SHP77 treated with DMSO at 0.1 percent for 48 hours (cell line): ENCODE measurements at regions not wholly inside any gene's neighbourhood (a gene's known extent, or its start where the extent isn't known, plus 50 kb on each side); places are given as distances from the start of the nearest gene placed in this dataset.
"Not testable (repeated sequence)": the region's sequence is repeated elsewhere in the genome, so short reads cannot be mapped to it uniquely, and the experiment has no call there.

Experiments
- DNase-seq: peaks from one replicate; lab custom pipeline; 2025; lab: John Stamatoyannopoulos, UW

DNA sequence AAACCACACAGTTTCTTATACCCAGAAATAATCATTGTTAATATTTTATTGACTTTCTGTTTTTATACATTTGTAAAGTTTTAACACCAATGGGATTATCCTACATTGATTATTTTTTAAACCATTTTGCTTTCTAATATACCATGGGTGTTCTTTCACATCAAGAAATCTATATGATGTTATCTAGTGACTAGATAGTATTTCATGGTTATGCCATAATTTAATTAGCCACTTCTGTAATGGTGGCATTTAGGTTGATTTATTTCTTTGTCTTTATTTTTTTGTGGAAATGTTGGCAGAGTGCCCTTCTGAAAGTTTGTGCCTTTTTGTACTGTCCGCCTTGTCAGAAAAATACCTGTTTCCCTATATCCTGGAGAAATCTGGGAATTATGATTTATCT is 193.3 kb downstream of the CEP135 start:
- no peak for DNase-seq

DNA sequence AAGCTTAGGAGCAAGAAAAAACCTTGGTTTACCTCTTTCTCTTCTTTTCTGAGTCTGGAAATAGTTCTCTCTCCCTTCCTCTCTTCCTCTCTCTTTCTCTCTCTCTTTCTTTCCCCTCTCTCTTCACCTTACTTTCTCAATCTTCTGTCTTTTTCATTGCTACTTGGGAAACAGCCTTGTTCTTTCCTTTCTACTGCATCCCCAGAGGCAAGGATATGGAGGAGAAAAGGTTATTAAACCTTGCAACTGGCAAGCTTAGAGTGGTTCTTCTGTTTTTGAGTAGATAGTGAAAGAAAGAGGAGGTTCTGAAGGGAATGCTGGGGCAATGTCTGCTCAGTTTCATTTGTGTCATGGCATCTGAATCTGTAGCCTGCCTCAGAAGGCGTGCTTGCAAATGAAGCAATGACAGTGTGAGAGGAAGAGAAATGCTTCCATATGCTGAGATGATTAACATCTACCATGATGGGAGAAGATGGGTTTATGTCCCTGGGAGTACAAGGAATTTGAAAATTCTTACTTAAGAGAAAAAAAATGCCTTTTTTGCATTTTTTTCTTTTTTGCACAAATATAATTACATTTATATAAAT is 190.6 kb downstream of the CEP135 start:
- no peak for DNase-seq

DNA sequence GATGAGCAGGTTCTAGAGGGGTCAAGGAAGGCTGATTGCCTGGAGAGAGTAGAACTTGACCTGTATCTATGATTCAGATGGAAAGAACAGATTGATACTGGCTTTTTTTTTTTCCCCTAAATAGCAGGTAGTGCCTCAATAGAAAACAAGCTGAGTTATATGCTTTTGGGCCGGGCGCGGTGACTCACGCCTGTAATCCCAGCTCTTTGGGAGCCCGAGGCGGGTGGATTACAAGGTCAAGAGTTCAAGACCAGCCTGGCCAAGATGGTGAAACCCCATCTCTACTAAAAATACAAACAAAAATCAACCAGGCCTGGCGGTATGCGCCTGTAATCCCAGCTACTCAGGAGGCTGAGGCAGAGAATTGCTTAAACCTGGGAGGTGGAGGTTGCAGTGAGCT is 186.1 kb downstream of the CEP135 start:
- not testable (repeated sequence) for DNase-seq

DNA sequence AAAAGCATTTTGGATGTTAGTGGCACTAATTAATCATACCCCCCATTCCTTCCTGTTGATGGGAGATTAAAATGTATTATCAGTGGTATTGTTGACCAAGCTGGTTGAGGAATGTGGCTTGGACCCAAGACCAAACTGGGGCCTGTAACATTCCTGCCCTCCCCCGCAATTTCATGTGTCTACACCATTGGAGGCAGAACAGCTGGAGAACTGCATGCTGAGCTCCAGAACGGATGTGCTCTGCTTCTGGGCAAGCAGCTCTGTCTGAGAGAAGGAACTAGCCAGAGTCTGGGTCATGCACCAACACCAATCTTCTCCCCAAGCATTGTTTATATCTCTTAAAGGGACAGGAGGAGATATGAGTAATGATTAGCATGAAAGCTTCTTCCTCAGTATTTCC is 185.5 kb downstream of the CEP135 start:
- no peak for DNase-seq

DNA sequence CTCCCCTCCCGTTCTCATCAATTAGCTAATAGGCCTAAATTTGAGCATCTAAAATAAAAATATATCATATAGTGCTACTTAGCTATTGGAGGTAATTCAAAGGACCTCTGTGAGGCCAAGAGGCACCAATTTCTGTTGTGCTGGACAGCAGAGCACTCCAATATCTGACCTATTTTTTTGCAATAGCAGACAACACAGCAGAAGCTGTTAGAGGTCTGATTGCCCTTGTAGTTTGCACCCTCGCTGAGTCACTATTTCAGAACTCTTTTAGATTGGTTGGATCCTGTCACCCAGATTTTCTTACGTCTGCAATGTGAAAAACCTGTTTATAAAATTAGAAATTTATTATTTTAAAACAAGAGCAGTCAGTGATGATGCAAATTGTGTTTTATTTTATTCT is 184.1 kb downstream of the CEP135 start:
- no peak for DNase-seq

DNA sequence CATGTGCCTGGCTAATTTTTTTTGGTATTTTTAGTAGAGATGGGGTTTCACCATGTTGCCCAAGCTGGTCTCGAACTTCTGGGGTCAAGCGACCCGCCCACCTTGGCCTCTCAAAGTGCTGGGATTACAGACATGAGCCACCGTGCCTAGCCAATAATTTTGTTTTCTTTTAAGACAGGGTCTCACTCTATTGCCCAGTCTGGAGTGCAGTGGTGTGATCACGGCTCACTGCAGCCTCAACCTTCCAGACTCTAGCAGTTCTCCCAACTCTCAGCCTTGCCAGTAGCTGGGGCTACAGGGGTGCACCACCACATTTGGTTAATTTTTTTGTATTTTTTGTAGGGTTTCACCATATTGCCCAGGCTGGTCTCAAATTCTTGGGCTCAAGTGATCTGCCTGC is 183.4 kb downstream of the CEP135 start:
- DNase-seq: not testable (repeated sequence)

DNA sequence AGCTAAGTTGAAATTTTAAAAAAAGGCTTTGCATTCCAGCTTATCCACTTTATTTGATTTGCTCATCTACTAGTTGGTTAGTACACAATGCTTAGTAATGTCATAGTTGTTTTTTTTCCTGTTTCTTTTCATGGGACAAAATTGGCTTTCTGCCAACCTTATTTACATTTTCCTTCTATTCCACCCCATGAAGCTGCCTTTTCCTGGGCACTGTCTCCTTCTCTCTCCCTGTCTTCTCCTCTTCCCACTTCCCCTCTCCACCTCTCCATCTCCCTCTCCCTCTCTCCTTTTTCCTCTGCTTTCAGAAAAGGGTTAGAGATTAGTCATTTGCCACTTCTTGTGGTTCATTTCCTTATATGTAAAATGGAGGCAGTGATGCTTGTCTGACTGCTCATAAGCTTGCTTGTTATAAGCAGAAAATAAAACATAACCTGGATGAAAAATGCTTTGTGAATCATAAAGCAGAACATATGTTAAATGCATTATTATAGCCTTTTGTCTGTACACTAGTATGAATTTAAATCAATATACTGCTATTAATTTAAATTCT is 181.9 kb downstream of the CEP135 start:
- DNase-seq: no peak

DNA sequence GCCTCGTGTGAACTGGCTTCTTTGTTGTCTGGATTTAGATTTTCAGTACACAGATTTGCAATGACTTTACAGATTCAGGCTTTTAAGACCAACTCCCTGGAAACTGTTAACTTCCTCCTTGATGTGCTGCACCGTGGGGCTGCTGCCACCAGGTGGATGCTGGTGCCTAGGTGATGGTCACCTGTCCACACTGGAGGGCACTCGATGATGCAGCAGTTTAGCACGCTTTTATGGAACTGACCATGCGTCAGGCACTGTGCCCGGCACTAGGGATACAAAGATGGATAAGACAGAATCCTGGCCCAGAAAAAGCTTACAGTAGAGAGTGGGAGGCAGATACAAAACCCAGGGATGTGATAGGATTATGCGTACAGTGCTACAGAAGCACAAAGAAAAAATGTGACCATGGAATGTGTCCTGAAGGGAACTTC is 180.7 kb downstream of the CEP135 start:
- DNase-seq: no peak

DNA sequence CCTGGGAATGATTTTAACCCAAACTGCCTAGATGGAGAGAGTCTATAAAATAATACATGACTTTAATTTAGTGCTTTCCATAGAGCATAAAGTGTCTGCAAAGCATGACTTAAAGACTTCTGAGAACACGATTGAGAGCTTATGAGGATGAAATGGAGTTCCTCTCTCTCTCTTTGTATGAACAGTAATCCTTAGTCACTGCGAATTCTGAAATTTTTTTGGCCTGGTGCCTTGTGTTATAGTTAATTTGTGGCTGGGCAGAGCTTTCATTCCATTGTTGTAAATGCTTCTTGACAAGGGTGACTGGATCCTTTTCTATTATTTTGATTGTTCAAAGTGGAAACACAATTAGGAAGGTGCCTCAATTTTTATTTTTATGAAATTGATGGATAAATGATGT is 179.5 kb downstream of the CEP135 start:
- no peak for DNase-seq

DNA sequence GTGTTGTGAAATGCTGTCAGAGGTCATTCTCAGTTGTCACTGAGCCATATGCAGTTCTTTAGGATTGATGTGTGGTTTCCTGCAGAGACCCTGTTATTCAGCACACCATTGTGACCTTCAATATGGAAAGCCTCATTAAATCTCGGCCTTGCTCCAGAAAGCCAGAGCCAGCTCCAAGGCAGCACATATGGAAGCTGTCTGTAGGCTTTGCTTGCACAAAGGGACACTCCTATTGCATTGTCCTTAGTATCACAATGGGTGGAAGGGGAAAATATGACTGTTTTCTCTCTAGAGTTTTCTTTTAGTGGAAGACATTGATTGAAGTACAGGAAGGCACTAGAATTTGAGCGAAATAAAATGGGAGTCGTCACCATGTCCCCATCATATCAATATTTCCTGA is 179.0 kb downstream of the CEP135 start:
- no peak for DNase-seq

DNA sequence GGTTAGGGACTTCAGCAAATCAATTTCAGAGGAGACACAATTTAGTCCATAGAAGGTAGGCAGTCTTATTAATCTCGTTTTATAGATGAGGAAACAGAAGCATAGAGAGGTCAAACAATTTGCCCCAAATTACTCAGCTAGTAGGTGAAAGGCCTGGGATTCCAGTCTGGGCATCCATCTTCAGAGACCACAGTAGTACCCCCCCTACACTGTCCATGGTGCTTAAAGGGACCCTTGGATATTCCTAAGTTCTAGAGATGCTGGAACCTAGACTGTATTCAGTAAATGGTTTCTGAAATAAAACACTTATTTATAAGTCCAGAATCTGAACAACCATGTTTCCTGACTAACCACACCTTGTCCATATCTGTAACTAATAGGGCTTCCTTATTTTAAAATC is 174.8 kb downstream of the CEP135 start:
- DNase-seq: no peak

DNA sequence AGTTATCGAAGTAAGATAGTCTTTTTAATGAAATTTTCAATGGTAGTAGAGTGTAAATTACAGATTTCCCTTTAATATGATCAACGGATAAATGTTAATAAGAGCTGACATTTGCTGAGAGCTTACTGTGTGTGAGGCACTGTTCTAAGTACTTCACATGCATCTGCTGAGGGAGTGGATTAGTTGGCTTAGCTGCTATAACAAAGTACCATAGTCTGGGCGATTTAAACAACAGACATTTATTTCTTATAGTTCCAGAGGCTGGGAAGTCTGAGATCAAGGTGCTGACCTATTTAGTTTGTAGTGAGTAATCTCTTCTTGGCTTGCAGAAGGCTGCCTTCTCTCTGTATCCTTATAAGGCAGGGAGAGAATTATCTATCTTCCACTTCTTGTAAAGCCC is 174.3 kb downstream of the CEP135 start:
- DNase-seq: no peak

DNA sequence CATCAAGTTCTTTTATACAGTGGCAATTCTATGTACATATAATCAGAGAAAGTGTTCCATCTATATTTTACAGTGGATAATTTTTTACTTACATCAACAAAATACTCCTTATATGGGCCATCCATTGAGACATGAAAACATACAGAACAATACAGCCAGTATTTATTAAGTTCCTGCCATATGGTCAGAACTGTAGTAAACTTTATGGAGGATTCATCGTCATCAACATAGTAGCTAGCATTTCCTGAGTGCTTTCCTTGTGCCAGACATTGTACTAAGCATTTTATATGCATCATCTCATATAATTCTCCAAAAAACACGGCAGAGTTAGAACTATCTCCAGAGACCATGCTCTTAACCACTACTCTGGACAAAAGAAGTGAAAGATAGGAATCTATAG is 170.1 kb downstream of the CEP135 start:
- DNase-seq: no peak

DNA sequence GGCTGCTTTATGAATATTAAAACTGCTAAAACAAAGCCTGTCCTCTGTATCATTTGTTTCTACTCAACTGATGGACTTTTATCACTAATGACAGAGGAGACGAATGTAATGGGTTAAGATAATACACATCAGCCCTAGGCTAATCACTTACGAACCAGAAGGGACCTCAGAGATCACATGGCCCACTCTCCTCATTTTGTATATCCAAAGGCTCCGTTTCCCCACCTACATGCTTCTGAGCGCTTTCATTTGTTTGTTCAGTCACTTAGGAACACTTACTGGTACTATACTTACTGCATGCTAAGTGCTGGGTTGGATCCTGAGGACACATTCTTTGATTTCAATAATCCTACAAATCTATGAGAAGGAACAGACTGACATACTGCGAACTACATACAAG is 169.3 kb downstream of the CEP135 start:
- DNase-seq: no peak

DNA sequence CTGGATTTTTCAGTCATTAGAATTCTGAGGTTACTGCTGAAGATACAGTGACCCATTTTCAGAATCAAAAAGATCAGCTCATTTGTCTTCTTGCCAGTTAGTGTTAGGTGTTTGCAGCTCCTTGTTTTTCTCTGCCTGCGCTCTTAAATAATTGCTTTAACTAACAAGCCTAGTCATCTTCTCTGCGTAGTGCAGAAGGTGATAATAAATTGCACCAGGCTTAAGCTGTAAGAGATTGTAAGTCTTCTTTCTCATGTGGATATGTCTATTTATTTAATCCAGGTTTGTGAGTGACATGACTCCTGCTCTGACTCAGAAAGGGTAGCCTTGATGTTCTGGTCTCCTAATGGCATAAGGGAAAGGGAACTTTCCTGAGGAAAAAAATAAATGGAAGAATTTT is 167.2 kb downstream of the CEP135 start:
- DNase-seq: no peak

DNA sequence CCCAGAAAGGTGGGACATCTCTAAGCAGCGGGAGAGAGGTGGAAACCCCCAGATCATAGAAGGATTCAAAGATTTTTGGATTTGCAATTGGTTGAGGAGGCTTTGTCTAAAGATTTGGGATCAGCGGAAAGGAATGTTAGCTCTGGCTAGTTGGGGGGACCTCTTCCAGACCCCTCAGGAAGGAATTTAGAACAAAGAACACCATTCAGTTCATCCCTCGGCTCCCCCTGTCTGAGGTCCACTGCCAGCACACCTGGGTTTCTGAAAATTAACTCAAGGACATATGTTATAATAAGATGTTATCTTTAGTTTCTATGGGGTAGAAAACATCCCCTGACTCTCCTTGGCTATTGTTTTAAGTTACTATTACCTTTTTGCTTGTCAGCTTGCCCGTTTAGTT is 163.6 kb downstream of the CEP135 start:
- DNase-seq: no peak

DNA sequence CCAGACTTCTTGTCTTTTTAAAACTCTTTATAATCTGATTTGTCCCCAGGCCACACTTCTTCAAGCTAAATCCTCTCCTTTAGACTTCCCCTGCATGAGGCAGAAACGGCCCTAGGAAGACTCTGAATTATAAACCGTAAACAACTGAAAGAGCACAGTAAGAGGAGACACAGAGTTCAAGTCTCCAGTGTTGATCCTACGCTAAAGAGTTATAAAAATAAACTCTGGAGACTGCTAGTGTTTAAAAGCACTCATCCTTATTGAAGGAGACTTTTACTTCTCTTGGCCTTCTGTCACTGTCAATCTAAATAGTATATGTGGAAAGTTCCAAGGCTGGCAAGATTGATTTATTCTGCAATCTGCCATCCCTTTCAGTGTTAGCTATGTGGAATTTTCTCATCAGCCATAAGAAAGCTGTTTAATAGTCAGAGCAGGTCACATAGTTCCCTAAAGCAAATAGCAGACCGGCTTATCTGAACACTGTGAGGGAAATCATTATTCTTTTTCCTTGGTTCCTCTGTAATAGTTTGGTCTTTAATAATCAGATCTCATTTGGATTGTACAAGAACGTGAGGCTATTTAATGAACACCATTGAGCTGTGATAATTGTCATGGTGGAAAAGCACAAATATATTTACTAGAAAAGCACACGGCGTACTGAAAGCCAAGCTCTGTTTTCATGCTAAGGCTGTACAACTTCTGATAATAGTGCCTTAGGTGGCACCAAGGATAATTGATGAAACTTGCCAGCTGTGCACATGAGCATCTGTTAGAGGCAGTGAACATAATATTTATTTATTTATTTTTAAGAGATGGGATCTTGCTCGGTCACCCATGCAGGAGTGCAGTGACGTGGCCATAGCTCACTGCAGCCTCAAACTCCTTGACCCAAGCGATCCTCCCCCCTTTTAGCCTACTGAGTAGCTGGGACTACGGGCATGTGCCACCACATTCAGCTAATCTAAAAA is 157.7 kb downstream of the CEP135 start:
- no peak for DNase-seq

DNA sequence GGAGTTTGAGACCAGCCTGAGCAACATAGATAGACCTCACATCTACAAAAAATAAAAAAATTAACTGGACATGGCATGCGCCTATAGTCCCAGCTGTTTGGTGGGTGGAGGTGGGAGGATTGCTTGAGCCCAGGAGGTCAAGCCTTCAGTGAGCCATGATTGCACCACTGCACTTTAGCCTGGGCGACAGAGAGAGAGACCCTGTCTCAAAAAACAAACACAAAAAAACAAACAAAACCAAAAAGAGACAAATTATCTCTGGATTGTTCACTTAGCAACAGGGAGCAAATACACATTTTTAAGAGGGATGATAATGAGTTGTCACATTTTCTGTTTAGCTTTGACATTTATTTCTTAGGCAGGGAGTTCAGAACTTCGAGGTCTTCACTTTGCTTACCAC is 155.4 kb downstream of the CEP135 start:
- DNase-seq: no peak

DNA sequence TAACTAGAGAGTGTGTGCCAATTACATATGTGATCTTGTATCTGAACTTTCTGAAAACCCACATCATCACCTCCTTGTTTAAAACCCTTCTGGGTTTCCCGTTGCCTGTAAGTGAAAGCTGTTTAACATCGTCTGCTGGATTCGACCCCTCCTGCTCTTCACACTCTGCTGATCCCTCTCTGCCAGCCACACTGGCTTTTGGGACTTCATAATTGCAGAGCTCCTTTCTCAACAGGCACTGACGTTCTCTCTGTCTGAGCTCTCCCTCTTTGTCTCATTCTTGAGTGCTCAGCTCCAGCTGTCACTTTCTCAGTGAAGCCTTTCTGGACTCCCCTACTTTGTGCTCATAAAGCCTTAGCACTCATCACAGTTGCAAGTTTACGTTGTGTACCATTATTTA is 153.9 kb downstream of the CEP135 start:
- no peak for DNase-seq

DNA sequence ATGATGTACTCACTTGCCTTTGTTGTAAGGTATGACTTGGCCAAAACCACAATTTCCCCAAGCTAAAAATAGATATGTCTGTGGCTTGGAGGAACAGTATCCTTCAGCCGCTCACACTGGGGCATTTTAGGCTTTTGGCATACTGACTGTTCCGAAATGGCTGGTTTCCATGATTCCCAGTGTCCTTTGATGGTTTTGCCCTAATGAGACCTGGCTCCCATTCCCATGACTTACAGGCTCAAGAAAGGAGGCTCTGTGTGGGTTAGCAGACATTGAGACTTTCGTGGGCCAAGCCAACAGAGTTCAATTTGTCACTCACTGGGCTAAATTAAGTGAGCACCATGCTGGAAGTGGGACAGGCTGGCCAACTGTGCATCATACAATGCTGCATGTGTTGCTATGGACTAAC is 150.6 kb downstream of the CEP135 start:
- no peak for DNase-seq

DNA sequence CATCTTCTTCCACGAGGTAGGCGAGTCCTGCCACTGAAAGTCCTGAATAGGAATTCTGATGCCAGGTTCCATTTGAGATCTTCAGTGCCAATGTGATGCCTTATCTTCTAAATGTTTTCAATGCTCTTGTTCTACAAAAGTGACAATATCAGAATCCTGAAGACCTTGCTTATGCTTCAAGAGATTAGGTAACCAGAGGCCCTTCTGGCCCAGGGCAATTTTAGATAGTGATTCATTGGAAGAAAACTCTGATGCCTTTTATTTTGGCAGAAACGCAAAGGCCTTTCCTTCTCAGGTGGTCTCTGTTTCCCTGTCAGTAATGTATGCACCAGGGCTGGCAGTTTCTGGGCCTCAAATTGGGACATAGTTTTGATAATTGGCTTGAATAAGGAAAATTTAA is 144.8 kb downstream of the CEP135 start:
- DNase-seq: no peak

DNA sequence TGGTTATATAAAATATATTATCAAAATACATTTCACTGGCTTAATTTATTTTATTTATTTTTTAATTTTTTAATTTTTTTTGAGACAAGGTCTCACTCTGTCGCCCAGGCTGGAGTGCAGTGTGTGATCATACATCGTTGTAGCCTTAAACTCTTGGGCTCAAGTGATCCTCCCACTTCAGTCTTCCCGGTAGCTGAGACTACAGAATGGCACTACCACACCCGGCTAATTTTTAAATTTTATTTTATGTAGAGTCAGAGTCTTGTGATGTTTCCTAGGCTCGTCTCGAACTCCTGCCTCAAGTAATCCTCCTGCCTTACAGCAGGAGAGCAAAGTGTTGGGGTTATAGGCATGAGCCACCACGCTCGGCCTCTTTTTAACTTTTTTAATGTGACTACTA is 143.8 kb downstream of the CEP135 start:
- DNase-seq: no peak

DNA sequence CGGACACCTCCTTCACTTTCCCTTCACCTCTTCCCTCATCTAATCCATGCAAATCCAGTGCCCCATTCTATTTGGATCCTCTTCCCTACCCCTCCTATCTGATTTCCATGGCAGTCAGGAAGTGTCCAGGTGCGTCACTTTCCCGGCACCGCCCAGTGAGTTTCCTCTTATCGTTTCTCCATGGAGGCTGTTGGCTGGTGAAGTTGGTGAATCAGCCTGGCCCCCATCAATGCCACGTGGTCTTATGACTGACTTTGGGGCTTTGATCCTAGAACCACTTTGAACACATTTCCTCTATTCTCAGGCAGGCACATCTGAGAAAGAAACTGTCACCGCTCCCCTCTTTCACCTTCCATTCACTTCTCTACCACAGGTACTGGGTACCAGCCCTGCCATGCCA is 137.8 kb downstream of the CEP135 start:
- no peak for DNase-seq
